Heart left ventricle (tissue), 16 donors: ENCODE measurements at regions not wholly inside any gene's neighbourhood (a gene's known extent, or its start where the extent isn't known, plus 50 kb on each side); places are given as distances from the start of the nearest gene placed in this dataset.

Experiments used
- ATAC-seq, 4 donors: fragments of 200-7000 bp; cut with Tn5 transposase; one replicate each; pipeline ENCODE4 v1.9.1; 2020 to 2022; ENCODE audit warnings: moderate library complexity in 4 of 4, mild to moderate bottlenecking in 3 of 4, moderate number of reproducible peaks in 1 of 4
- DNase-seq, 5 donors: peaks; one replicate each; pipeline ENCODE4 v3.0.0-alpha.2; 2020
- H3K27ac ChIP-seq, 12 donors: fragments of 200-600 bp; sonication (generic) in 4 of 12; one replicate each; pipeline versions ENCODE4 v1.5.0 to v1.8.0; 2016 to 2022; ENCODE audit warnings: mild to moderate bottlenecking in 2 of 12
- H3K27me3 ChIP-seq, 9 donors: fragments of 200-600 bp; sonication (generic) in 2 of 9; one replicate each; pipeline versions ENCODE4 v1.5.1 to v1.8.0; 2016 to 2022; ENCODE audit warnings: mild to moderate bottlenecking in 3 of 9
- H3K36me3 ChIP-seq, 9 donors: fragments of 200-600 bp; sonication (generic) in 2 of 9; one replicate each; pipeline versions ENCODE4 v1.5.0 to v1.8.0; 2018 to 2022; ENCODE audit warnings: mild to moderate bottlenecking in 2 of 9
- H3K4me1 ChIP-seq, 12 donors: fragments of 200-600 bp; sonication (generic) in 4 of 12; one replicate each; pipeline versions ENCODE4 v1.5.0 to v1.8.0; 2016 to 2022; ENCODE audit warnings: mild to moderate bottlenecking in 3 of 12
- H3K4me3 ChIP-seq, 12 donors: fragments of 200-600 bp; sonication (generic) in 4 of 12; one replicate each; pipeline versions ENCODE4 v1.5.0 to v1.8.0; 2017 to 2022; ENCODE audit warnings: mild to moderate bottlenecking in 9 of 12, moderate library complexity in 4 of 12
- H3K9me3 ChIP-seq, 12 donors: fragments of 200-600 bp; sonication (generic) in 4 of 12; one replicate each; pipeline versions ENCODE4 v1.5.0 to v1.8.0; 2016 to 2022; ENCODE audit warnings: mild to moderate bottlenecking in 1 of 12
- POLR2A ChIP-seq, 2 donors: fragments of 450-650 bp; IDR thresholded peaks; one replicate each; pipeline ENCODE4 v1.6.1; 2017; ENCODE audit warnings: antibody characterized with exemption in 2 of 2, mild to moderate bottlenecking in 2 of 2, moderate library complexity in 2 of 2
- WGBS, 4 donors: extraction: QIAGEN DNeasy Blood & Tissue Kit in 2 of 4; methylation state at CpG; one replicate each; pipeline versions ENCODE4 v1.1.5 to v1.1.7; 2013 to 2018; 5-methylcytosine and 5-hydroxymethylcytosine counted together
- intact Hi-C, 10 donors: fragments of 100-400 bp; cut with DNase I; formaldehyde crosslinking; loops; one replicate each; pipeline versions ENCODE4 v1.11.1 to v1.14.2; 2022
- TF ChIP-seq, protein P1 (sequence below), 12 donors: fragments of 200-600 bp; sonication (generic) in 4 of 12; IDR thresholded peaks; one replicate each; pipeline versions ENCODE4 v1.5.0 to v1.8.0; 2018 to 2022; ENCODE audit warnings: antibody characterized with exemption in 12 of 12, mild to moderate bottlenecking in 5 of 12
- donor health status: ischemic (EF 13 %, LVEDD 7.1; RV severe dilation, severe dysfunction).
- donor health status: healthy with polysubstance abuse.
- donor health status: DM: no; HTN: yes; CAD: no.
- donor health status: DM: no; HTN: no; CAD: no.
- donor health status: ischemic (EF 25% LVEDD 6.9; RV normal size, moderate dysfunction).
- donor health status: ischemic (EF 25% LVEDD 5.7; RV mildly dilated, moderate dysfunction).
- donor health status: healthy.
- donor health status: DM: yes; HTN: yes; CAD: no.
- donor health status: ischemic (EF 35%, LVEDD 5.7; RV mildly dilated, moderate dysfunction).
- donor health status: nonischemic (EF 11% LVEDD 7.7; RV severe dilation, severe dysfunction).
- donor health status: DM: yes; HTN: yes; CAD: no.
- donor health status: PGD.
- donor health status: ischemic (EF 29% LVEDD 5.4; RV normal size, mild dysfunction).
- donor health status: nonischemic (EF 23%, LVEDD 6.1; RV moderate dilation, normal function).

GRCh38 chr13:73228546-73228945, 169.7 kb downstream of the KLF5 start:
- TF ChIP-seq POLR2A (IDR thresholded peaks at IDR 0.05), result no peak
- TF ChIP-seq, protein P1, sequence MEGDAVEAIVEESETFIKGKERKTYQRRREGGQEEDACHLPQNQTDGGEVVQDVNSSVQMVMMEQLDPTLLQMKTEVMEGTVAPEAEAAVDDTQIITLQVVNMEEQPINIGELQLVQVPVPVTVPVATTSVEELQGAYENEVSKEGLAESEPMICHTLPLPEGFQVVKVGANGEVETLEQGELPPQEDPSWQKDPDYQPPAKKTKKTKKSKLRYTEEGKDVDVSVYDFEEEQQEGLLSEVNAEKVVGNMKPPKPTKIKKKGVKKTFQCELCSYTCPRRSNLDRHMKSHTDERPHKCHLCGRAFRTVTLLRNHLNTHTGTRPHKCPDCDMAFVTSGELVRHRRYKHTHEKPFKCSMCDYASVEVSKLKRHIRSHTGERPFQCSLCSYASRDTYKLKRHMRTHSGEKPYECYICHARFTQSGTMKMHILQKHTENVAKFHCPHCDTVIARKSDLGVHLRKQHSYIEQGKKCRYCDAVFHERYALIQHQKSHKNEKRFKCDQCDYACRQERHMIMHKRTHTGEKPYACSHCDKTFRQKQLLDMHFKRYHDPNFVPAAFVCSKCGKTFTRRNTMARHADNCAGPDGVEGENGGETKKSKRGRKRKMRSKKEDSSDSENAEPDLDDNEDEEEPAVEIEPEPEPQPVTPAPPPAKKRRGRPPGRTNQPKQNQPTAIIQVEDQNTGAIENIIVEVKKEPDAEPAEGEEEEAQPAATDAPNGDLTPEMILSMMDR (IDR thresholded peaks at IDR 0.05), result no peak
- no peak for ATAC-seq
- intact Hi-C loops, result no loop called here
- Histone ChIP-seq H3K36me3 (no peaks in the 10 kb centered on the region), H3K9me3 (no peaks in the 10 kb centered on the region), H3K4me1 (peaks cover 0 to 10% (median 0%) of the 10 kb centered on the region in 12 donors), H3K4me3 (no peak overlapping the region), H3K27ac (no peak overlapping the region), H3K27me3 (no peaks in the 10 kb centered on the region)
- no peak for DNase-seq

GRCh38 chr13:73225990-73226389, 167.2 kb downstream of the KLF5 start:
- H3K4me3 ChIP-seq, result no peak overlapping the region
- no peak for ATAC-seq
- WGBS, 4 donors, result 81 to 95% (median 87%) methylated on average over 1 of the region's 1 CpG
- peaks cover 0 to 6% (median 0%) of the 10 kb centered on the region in 12 donors for H3K4me1 ChIP-seq
- DNase-seq, result no peak
- H3K36me3 ChIP-seq, result no peaks in the 10 kb centered on the region
- no peak for TF ChIP-seq POLR2A (IDR thresholded peaks at IDR 0.05)
- TF ChIP-seq, protein P1 (IDR thresholded peaks at IDR 0.05), result no peak
- intact Hi-C loops, result no loop called here
- H3K27ac ChIP-seq, result no peak overlapping the region
- H3K9me3 ChIP-seq, result no peaks in the 10 kb centered on the region
- no peaks in the 10 kb centered on the region for H3K27me3 ChIP-seq

GRCh38 chr13:73224703-73225102, 165.9 kb downstream of the KLF5 start:
- intact Hi-C loops, result no loop called here
- ATAC-seq (no peak), DNase-seq (no peak)
- H3K9me3 ChIP-seq, result no peaks in the 10 kb centered on the region
- TF ChIP-seq, protein P1 (IDR thresholded peaks at IDR 0.05), result no peak
- TF ChIP-seq POLR2A (IDR thresholded peaks at IDR 0.05), result no peak
- H3K4me3 ChIP-seq, result no peak overlapping the region
- WGBS, 4 donors, result 46 to 63% (median 60%) methylated on average over 1 of the region's 1 CpG
- H3K4me1 ChIP-seq, result no peaks in the 10 kb centered on the region
- H3K27ac ChIP-seq, result no peak overlapping the region
- H3K36me3 ChIP-seq, result no peaks in the 10 kb centered on the region
- no peaks in the 10 kb centered on the region for H3K27me3 ChIP-seq

DNA sequence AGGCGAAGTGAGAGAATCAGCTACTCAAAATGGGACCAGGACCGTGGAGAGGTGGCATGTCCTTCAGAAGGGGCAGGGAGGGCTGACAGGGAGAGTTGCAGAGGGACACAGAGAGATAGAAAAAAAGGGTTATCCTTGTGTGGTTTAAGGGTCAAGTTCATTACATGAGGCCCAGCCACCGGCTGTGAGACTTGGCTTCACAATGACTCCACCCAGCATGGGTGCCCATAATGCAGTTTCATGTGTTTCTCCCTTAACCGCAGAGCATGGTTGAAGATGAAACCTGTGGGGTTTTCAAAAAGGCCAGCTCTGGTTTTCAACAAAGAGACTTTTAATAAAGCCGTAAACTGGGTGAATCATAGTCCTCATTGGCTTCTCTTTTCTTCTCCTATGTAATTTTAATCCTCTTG, 164.6 kb downstream of the KLF5 start:
- WGBS, 4 donors, result 59 to 89% (median 77%) methylated on average over 5 of the region's 5 CpGs
- intact Hi-C loops, result no loop called here
- no peaks in the 10 kb centered on the region for H3K36me3 ChIP-seq
- no peaks in the 10 kb centered on the region for H3K9me3 ChIP-seq
- H3K27me3 ChIP-seq, result no peaks in the 10 kb centered on the region
- TF ChIP-seq POLR2A (IDR thresholded peaks at IDR 0.05), result no peak
- TF ChIP-seq, protein P1 (IDR thresholded peaks at IDR 0.05), result no peak
- H3K4me1 ChIP-seq, result no peaks in the 10 kb centered on the region
- DNase-seq (no peak), ATAC-seq (no peak)
- H3K4me3 ChIP-seq, result no peak overlapping the region
- H3K27ac ChIP-seq, result no peak overlapping the region
